Astrocyte of the hippocampus (primary cell): ENCODE measurements at regions not wholly inside any gene's neighbourhood (a gene's known extent, or its start where the extent isn't known, plus 50 kb on each side); places are given as distances from the start of the nearest gene placed in this dataset.
"Not testable (repeated sequence)": the region's sequence is repeated elsewhere in the genome, so short reads cannot be mapped to it uniquely, and the experiment has no call there.

Experiments
- DNase-seq: peaks from one replicate; pipeline ENCODE4 v3.0.0; 2011; ENCODE audit warnings: low read depth, low spot score

DNA sequence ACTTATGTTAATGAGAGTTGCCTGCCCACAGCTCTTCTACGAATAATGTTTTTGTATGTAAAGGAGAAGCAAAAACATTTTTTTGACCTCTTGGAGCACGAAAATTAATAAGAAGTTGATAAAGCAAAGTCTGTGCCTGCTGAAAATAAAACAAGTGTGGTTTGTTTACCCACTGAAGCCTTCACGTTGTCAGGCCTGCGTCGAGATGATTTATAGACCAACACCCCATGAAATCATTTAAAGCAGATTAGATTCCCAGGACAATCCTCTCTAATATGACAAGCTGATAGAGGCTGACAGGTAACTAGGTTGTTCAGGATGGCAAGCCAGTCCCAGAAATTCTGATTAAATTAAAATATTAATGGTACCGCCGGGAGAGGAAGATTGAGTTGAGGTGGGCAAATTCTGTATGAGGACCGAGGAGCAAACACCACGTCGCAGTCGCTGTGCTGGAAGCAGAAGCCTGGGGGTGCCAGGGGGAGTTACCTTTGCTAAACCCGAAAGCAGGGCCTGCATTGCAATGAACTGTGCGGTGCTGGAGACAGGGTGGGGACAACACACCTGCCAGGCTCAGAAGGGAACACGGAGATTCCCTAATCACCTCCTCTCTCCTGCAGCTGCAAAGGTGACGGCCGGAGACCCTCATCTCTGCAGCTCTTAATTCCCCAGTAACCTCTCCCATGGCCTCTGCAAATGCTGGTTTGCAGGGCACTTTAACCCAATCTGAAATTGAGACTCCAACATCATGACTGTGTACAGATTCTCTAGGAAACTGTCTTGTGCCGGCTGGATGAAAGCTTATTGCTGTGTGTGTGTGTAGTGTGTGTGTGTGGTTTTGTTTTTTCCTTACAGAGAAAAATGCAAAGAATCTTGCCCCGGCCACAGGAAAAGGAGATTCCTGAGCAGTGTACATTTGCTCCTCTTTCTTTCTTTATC, 2805.9 kb downstream of the RPIA start:
- not testable (repeated sequence) for DNase-seq

DNA sequence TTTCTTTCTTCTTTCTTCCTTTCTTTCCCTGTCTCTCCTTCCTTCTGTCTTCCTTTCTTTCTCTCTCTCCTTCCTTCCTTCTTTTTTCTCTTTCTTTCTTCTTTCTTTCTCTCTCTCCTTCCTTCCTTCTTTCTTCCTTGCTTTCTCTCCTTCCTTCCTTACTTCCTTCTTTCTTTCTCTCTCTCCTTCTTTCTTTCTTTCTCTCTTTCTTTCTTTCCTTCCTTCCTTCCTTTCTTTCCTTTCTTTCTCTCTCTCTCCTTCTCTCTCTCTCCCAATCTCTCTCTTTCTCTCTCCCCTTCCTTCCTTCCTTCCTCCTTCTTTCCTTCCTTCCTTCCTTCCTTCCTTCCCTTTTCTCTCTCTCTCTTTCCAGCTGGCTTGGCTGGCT, 2806.6 kb downstream of the RPIA start:
- not testable (repeated sequence) for DNase-seq

DNA sequence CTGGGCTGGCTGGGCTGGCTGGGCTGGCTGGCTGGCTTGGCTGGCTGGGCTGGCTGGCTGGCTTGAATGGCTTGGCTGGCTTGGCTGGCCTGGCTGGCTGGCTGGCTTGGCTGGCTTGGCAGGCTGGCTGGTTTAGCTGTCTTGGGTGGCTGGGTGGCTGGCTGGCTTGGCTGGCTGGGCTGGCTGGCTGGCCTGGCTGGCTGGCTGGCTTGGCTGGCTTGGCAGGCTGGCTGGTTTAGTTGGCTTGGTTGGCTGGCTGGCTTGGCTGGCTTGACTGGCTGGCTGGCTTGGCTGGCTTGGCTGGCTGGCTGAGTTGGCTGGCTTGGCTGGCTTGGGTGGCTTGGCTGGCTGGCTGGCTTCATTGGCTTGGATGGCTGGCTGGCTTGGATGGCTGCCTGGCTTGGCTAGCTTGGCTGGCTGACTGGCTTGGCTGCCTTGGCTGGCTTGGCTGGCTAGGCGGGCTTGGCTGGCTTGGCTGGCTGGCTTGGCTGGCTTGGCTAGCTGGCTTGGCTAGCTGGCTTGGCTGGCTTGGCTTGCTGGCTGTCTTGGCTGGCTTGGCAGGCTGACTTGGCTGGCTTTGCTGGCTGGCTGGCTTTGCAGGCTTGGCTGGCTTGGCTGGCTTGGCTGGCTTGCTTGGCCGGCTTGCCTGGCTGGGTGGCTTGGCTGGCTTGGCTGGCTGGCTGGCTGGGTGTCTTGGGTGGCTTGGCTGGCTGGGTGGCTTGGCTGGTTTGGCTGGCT, 2807.2 kb downstream of the RPIA start:
- not testable (repeated sequence) for DNase-seq

DNA sequence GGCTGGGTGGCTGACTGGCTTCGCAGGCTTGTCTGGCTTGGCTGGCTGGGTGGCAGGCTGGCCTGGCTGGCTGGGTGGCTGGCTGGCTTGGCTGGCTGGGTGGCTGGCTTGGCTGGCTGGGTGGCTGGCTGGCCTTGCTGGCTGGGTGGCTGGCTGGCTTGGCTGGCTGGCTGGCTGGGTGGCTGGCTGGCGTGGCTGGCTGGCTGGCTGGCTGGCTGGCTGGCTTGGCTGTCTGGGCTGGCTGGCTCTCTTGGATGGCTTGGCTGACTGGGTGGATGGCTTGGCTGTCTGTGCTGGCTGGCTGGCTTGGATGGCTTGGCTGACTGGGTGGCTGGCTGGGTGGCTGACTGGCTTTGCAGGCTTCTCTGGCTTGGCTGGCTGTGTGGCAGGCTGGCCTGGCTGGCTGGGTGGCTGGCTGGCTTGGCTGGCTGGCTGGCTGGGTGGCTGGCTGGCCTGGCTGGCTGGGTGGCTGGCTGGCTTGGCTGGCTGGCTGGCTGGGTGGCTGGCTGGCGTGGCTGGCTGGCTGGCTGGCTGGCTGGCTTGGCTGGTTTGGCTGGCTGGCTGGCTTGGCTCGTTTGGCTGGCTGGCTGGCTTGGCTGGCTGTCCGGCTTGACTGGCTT, 2808.1 kb downstream of the RPIA start:
- not testable (repeated sequence) for DNase-seq

DNA sequence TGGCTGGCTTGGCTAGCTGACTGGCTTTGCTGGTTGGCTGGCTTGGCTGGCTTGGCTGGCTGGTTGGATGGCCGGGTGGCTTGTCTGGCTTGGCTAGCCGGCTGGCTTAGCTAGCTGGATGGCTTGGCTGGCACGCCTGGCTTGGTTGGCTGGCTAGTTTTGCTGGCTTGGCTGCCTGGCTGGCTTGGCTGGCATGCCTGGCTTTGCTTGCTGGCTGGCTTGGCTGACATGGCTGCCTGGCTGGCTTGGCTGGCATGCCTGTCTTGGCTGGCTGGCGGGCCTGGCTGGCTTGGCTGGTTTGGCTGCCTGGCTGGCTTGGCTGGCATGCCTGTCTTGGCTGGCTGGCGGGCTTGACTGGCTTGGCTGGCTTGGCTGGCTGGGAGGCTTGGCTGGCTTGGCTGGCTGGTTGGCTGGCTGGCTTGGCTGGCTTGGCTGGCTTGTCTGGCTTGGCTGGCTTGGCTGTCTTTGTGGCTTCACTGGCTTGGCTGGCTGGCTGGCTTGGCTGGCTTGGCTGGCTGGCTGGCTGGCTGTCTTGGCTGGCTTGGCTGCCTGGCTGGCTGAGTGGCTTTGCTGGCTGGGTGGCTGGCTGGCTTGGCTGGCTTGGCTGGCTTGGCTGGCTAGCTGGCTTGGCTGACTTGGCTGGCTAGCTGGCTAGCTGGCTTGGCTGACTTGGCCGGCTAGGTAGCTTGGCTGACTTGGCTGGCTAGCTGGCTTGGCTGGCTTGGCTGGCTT, 2808.9 kb downstream of the RPIA start:
- DNase-seq = not testable (repeated sequence)

DNA sequence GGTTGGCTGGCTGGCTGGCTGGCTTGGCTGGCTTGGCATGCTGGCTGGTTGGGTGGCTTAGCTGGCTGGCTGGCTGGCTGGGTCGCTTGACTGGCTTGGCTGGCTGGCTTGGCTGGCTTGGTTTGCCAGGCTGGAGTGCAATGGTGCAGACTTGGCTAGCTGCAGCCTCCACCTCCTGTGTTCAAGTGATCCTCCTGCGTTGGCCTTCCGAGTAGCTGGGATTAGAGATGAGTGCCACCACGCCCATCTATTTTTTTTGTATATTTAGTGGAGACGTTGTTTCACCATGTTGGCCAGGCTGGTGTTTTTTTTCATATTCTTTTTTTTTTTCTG, 2809.5 kb downstream of the RPIA start:
- not testable (repeated sequence) for DNase-seq

DNA sequence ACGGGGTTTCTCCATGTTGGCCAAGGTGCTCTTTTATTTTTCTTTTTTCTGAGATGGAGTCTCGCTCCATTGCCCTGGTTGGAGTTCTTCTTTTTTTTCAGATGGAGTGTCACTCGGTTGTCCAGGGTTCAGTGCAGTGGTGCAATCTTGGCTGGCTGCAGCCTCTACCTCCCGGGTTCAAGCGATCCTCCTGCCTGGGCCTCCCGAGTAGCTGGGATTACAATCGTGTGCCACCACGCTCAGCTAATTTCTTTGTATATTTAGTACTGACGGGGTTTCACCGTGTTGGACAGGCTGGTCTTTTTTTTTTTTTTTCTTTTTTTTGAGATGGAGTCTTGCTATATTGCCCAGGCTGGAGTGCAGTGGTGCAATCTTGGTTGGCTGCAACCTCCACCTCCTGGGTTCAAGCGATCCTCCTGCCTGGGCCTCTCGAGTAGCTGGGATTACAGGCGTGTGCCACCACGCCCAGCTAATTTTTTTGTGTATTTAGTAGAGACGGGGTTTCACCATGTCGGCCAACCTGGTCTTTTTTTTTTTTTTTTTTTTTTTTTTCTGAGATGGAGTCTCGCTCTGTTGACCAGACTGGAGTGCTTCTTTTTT, 2810.1 kb downstream of the RPIA start:
- DNase-seq = not testable (repeated sequence)

DNA sequence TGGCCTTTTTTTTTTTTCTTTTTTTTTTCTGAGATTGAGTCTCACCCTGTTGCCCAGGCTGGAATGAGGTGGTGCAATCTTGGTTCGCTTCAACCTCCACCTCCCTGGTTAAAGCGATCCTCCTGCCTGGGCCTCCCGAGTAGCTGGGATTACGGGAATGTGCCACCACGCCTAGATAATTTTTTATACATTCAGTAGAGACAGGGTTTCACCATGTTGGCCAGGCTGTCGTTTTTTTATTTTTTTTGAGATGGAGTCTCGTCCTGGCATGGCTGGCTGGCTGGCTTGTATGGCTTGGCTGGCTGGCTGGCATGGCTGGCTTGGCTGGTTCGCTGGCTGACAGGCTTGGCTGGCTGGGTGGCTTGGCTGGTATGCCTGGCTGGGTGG, 2812.1 kb downstream of the RPIA start:
- not testable (repeated sequence) for DNase-seq

DNA sequence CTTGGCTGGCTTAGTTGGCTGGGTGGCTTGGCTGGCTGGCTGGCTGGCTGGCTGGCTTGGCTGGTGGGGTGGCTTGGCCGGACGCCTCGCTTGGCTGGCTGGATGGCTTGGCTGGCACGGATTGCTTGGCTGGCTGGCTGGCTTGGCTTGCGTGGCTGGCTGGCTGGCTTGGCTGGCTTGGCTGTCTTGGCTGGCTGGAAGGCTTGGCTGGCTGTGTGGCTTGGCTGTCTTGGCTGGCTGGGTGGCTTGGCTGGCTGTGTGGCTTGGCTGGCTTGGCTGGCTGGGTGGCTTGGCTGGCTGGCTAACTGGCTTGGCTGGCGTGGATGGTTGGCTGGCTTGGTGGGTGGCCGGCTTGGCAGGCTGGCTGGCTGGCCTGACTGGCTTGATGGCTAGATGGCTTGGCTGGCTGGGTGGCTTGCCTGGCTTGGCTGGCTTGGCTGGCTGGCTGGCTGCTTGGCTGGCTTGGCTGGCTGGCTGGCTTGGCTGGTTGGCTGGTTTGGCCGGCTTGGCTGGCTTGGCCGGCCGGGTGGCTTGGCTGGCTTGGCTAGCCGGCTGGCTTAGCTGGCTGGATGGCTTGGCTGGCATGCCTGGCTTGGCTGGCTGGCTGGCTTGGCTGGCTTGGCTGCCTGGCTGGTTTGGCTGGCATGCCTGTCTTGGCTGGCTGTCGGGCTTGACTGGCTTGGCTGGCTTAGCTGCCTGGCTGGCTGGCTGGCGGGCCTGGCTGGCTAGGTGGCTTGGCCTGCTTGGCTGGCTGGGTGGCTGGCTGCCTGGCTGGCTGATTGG, 2812.7 kb downstream of the RPIA start:
- DNase-seq = not testable (repeated sequence)

DNA sequence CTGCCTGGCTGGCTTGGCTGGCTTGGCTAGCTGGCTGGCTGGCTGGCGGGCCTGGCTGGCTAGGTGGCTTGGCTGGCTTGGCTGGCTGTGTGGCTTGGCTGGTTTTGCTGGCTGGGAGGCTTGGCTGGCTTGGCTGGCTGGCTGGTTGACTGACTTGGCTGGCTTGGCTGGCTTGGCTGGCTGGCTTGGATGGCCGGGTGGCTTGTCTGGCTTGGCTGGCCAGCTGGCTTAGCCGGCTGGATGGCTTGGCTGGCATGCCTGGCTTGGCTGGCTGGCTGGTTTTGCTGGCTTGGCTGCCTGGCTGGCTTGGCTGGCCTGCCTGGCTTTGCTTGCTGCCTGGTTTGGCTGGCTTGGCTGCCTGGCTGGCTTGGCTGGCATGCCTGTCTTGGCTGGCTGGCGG, 2817.3 kb downstream of the RPIA start:
- not testable (repeated sequence) for DNase-seq

DNA sequence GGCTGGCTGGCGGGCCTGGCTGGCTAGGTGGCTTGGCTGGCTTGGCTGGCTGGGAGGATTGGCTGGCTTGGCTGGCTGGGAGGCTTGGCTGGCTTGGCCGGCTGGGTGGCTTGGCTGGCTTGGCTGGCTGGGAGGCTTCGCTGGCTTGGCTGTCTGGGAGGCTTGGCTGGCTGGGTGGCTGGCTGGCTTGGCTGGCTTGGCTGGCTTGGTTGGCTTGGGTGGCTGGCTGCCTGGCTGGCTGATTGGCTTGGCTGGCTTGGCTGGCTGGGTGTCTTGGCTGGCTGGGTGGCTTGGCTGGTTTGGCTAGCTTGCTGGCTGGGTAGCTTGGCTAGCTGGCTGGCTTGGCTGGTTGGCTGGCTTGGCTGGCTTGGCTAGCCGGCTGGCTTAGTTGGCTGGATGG, 2817.8 kb downstream of the RPIA start:
- not testable (repeated sequence) for DNase-seq

DNA sequence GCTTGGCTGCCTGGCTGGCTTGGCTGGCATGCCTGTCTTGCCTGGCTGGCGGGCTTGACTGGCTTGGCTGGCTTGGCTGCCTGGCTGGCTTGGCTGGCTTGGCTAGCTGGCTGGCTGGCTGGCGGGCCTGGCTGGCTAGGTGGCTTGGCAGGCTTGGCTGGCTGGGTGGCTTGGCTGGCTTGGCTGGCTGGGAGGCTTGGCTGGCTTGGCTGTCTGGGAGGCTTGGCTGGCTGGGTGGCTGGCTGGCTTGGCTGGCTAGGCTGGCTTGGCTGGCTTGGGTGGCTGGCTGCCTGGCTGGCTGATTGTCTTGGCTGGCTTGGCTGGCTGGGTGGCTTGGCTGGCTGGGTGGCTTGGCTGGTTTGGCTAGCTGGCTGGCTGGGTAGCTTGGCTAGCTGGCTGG, 2819.7 kb downstream of the RPIA start:
- DNase-seq = not testable (repeated sequence)

DNA sequence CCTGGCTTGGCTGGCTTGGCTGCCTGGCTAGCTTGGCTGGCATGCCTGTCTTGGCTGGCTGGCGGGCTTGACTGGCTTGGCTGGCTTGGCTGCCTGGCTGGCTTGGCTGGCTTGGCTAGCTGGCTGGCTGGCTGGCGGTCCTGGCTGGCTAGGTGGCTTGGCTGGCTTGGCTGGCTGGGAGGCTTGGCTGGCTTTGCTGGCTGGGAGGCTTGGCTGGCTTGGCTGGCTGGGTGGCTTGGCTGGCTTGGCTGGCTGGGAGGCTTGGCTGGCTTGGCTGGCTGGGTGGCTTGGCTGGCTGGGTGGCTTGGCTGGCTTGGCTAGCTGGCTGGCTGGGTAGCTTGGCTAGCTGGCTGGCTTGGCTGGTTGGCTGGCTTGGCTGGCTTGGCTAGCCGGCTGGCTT, 2824.5 kb downstream of the RPIA start:
- not testable (repeated sequence) for DNase-seq

DNA sequence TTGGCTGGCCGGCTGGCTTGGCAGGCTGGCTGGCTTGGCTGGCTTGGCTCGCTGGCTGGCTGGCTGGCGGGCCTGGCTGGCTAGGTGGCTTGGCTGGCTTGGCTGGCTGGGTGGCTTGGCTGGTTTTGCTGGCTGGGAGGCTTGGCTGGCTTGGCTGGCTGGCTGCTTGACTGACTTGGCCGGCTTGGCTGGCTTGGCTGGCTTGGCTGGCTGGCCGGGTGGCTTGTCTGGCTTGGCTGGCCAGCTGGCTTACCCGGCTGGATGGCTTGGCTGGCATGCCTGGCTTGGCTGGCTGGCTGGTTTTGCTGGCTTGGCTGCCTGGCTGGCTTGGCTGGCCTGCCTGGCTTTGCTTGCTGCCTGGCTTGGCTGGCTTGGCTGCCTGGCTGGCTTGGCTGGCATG, 2825.2 kb downstream of the RPIA start:
- DNase-seq = not testable (repeated sequence)

DNA sequence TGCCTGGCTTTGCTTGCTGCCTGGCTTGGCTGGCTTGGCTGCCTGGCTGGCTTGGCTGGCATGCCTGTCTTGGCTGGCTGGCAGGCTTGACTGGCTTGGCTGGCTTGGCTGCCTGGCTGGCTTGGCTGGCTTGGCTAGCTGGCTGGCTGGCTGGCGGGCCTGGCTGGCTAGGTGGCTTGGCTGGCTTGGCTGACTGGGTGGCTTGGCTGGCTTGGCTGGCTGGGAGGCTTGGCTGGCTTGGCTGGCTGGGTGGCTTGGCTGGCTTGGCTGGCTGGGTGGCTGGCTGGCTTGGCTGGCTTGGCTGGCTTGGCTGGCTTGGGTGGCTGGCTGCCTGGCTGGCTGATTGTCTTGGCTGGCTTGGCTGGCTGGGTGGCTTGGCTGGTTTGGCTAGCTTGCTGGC, 2826.4 kb downstream of the RPIA start:
- DNase-seq = not testable (repeated sequence)

DNA sequence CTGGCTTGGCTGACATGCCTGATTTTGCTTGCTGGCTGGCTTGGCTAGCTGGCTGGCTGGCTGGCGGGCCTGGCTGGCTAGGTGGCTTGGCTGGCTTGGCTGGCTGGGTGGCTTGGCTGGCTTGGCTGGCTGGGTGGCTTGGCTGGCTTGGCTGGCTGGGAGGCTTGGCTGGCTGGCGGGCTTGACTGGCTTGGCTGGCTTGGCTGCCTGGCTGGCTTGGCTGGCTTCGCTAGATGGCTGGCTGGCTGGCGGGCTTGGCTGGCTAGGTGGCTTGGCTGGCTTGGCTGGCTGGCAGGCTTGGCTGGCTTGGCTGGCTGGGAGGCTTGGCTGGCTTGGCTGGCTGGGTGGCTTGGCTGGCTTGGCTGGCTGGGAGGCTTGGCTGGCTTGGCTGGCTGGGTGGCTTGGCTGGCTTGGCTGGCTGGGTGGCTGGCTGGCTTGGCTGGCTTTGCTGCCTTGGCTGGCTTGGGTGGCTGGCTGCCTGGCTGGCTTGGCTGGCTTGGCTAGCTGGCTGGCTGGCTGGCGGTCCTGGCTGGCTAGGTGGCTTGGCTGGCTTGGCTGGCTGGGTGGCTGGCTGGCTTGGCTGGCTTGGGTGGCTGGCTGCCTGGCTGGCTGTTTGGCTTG, 2827.0 kb downstream of the RPIA start:
- DNase-seq = not testable (repeated sequence)

DNA sequence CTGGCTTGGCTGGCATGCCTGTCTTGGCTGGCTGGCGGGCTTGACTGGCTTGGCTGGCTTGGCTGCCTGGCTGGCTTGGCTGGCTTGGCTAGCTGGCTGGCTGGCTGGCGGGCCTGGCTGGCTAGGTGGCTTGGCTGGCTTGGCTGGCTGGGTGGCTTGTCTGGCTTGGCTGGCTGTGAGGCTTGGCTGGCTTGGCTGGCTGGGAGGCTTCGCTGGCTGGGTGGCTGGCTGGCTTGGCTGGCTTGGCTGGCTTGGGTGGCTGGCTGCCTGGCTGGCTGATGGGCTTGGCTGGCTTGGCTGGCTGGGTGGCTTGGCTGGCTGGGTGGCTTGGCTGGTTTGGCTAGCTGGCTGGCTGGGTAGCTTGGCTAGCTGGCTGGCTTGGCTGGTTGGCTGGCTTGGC, 2827.9 kb downstream of the RPIA start:
- DNase-seq = not testable (repeated sequence)

DNA sequence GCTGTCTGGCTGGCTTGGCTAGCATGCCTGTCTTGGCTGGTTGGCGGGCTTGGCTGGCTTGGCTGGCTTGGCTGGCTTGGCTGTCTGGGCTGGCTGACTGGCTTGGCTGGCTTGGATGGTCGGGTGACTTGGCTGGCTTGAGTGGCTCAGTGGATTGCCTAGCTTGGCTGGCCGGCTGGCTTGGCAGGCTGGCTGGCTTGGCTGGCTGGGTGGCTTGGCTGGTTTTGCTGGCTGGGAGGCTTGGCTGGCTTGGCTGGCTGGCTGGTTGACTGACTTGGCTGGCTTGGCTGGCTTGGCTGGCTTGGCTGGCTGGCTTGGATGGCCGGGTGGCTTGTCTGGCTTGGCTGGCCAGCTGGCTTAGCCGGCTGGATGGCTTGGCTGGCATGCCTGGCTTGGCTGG, 2828.4 kb downstream of the RPIA start:
- DNase-seq = not testable (repeated sequence)

DNA sequence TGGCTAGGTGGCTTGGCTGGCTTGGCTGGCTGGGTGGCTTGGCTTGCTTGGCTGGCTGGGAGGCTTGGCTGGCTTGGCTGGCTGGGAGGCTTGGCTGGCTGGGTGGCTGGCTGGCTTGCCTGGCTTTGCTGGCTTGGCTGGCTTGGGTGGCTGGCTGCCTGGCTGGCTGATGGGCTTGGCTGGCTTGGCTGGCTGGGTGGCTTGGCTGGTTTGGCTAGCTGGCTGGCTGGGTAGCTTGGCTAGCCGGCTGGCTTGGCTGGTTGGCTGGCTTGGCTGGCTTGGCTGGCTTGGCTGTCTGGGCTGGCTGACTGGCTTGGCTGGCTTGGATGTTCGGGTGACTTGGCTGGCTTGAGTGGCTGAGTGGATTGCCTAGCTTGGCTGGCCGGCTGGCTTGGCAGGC, 2829.1 kb downstream of the RPIA start:
- DNase-seq = not testable (repeated sequence)

DNA sequence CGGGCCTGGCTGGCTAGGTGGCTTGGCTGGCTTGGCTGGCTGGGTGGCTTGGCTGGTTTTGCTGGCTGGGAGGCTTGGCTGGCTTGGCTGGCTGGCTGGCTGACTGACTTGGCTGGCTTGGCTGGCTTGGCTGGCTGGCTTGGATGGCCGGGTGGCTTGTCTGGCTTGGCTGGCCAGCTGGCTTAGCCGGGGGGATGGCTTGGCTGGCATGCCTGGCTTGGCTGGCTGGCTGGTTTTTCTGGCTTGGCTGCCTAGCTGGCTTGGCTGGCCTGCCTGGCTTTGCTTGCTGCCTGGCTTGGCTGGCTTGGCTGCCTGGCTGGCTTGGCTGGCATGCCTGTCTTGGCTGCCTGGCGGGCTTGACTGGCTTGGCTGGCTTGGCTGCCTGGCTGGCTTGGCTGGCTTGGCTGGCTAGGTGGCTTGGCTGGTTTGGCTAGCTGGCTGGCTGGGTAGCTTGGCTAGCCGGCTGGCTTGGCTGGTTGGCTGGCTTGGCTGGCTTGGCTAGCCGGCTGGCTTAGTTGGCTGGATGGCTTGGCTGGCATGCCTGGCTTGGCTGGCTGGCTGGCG, 2829.6 kb downstream of the RPIA start:
- DNase-seq = not testable (repeated sequence)
